ENCODE measurements at regions not wholly inside any gene's neighbourhood (a gene's known extent, or its start where the extent isn't known, plus 50 kb on each side); places are given as distances from the start of the nearest gene placed in this dataset.
"Not testable (repeated sequence)": the region's sequence is repeated elsewhere in the genome, so short reads cannot be mapped to it uniquely, and the experiment has no call there.

- in situ Hi-C loops (cut with HindIII; ENCODE audit: low sequenced_read_pairs): loop anchor here (10.0 kb wide), 1 partner anchor 142 kb away; no protein-coding TSS in a partner anchor
Measured at GRCh38 chr16:73116576-73116975, 68.6 kb upstream of the ZFHX3 start.

- in situ Hi-C loops (cut with HindIII; ENCODE audit: low sequenced_read_pairs): loop anchor here (10.0 kb wide), 1 partner anchor 139 kb away; no protein-coding TSS in a partner anchor
Measured at GRCh38 chr16:73113336-73113735, 65.4 kb upstream of the ZFHX3 start.

- in situ Hi-C loops (cut with HindIII; ENCODE audit: low sequenced_read_pairs): no loop called here
Measured at GRCh38 chr16:73108195-73108963, 60.5 kb upstream of the ZFHX3 start.

- in situ Hi-C loops (cut with HindIII; ENCODE audit: low sequenced_read_pairs): no loop called here
Measured at GRCh38 chr16:73107371-73107770, 59.4 kb upstream of the ZFHX3 start.

- in situ Hi-C loops (cut with HindIII; ENCODE audit: low sequenced_read_pairs): no loop called here
Measured at GRCh38 chr16:73106329-73107034, 58.6 kb upstream of the ZFHX3 start.

- in situ Hi-C loops (cut with HindIII; ENCODE audit: low sequenced_read_pairs): no loop called here
Measured at GRCh38 chr16:73101568-73101967, 53.6 kb upstream of the ZFHX3 start.

GRCh38 chr16:73099601-73100000 is 51.7 kb upstream of the ZFHX3 start:
- in situ Hi-C loops (cut with HindIII; ENCODE audit: low sequenced_read_pairs): not testable (repeated sequence)

All from DLD1 (cell line).